ENCODE measurements at regions not wholly inside any gene's neighbourhood (a gene's known extent, or its start where the extent isn't known, plus 50 kb on each side); places are given as distances from the start of the nearest gene placed in this dataset.

DNA sequence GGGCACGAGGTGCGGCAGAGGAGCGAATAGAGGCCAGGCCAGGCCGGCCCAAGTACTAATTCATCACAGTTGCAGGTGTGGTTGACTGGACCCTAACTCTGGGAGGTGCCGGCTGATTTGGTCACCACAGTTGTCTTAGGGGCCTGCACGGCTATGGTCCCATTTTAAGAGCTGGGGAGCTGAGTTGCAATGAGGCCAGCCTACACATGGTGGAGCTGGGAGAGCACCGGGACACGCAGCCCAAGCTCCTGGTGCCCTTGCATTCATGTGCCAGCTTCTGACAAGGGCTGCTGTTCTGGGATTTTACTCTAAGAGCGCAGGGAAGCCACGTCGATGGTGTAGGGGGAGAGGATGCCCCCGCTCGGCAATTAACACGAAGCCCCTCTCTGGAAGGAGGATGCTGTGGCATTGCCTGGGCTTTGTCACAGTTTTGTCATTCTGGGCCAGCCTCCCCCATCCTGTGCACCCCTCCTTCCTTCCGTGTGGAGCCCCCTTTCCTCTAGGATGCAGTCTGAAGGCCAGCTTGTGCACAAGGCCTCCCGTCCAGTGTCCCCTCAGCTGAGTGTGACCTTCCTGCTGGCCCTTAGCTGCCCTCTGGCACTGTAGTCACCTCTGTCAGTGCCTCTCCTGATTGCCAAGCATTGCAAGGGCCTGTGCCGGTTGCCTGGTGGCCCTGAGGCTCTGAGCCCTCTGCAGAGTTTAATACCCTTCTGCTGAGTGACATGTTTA lies 109.4 kb upstream of the C1QTNF9B start:
- no peak overlapping the region for H3K4me3 ChIP-seq
- 0 out of 6 replicates have a peak, but pooled peaks of 1 of the 2 experiments have one; percentile 22 for ATAC-seq
- H3K4me2 ChIP-seq: no peak overlapping the region
- TF ChIP-seq CBX8 (IDR thresholded peaks at IDR 0.05) (no peak), PHF8 (IDR thresholded peaks at IDR 0.05; ENCODE audit: borderline replicate concordance, low read depth) (no peak), RFX5 (IDR thresholded peaks at IDR 0.05) (no peak), RNF2 (IDR thresholded peaks at IDR 0.05; ENCODE audit: borderline replicate concordance, low read depth) (no peak), ESRRA (IDR thresholded peaks at IDR 0.05; ENCODE audit: borderline replicate concordance, low read length) (no peak), MYC (IDR thresholded peaks at IDR 0.05; ENCODE audit: borderline replicate concordance, low read length) (no peak), ZC3H11A (IDR thresholded peaks at IDR 0.05) (no peak), ZFP36 (IDR thresholded peaks at IDR 0.05; ENCODE audit: borderline replicate concordance, partially characterized antibody) (no peak), EHMT2 (IDR thresholded peaks at IDR 0.05; ENCODE audit: low read depth) (no peak), CHD2 (IDR thresholded peaks at IDR 0.05; ENCODE audit: low read length, partially characterized antibody) (no peak), KDM5A (IDR thresholded peaks at IDR 0.05) (no peak), GATA3 (IDR thresholded peaks at IDR 0.05; ENCODE audit: borderline replicate concordance) (no peak), HDAC2 (IDR thresholded peaks at IDR 0.05) (no peak)
- TF ChIP-seq, protein P1, sequence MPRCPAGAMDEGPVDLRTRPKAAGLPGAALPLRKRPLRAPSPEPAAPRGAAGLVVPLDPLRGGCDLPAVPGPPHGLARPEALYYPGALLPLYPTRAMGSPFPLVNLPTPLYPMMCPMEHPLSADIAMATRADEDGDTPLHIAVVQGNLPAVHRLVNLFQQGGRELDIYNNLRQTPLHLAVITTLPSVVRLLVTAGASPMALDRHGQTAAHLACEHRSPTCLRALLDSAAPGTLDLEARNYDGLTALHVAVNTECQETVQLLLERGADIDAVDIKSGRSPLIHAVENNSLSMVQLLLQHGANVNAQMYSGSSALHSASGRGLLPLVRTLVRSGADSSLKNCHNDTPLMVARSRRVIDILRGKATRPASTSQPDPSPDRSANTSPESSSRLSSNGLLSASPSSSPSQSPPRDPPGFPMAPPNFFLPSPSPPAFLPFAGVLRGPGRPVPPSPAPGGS (IDR thresholded peaks at IDR 0.05): no peak
- TF ChIP-seq, protein P2, sequence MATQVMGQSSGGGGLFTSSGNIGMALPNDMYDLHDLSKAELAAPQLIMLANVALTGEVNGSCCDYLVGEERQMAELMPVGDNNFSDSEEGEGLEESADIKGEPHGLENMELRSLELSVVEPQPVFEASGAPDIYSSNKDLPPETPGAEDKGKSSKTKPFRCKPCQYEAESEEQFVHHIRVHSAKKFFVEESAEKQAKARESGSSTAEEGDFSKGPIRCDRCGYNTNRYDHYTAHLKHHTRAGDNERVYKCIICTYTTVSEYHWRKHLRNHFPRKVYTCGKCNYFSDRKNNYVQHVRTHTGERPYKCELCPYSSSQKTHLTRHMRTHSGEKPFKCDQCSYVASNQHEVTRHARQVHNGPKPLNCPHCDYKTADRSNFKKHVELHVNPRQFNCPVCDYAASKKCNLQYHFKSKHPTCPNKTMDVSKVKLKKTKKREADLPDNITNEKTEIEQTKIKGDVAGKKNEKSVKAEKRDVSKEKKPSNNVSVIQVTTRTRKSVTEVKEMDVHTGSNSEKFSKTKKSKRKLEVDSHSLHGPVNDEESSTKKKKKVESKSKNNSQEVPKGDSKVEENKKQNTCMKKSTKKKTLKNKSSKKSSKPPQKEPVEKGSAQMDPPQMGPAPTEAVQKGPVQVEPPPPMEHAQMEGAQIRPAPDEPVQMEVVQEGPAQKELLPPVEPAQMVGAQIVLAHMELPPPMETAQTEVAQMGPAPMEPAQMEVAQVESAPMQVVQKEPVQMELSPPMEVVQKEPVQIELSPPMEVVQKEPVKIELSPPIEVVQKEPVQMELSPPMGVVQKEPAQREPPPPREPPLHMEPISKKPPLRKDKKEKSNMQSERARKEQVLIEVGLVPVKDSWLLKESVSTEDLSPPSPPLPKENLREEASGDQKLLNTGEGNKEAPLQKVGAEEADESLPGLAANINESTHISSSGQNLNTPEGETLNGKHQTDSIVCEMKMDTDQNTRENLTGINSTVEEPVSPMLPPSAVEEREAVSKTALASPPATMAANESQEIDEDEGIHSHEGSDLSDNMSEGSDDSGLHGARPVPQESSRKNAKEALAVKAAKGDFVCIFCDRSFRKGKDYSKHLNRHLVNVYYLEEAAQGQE (IDR thresholded peaks at IDR 0.05): no peak
- TF ChIP-seq, protein P3, sequence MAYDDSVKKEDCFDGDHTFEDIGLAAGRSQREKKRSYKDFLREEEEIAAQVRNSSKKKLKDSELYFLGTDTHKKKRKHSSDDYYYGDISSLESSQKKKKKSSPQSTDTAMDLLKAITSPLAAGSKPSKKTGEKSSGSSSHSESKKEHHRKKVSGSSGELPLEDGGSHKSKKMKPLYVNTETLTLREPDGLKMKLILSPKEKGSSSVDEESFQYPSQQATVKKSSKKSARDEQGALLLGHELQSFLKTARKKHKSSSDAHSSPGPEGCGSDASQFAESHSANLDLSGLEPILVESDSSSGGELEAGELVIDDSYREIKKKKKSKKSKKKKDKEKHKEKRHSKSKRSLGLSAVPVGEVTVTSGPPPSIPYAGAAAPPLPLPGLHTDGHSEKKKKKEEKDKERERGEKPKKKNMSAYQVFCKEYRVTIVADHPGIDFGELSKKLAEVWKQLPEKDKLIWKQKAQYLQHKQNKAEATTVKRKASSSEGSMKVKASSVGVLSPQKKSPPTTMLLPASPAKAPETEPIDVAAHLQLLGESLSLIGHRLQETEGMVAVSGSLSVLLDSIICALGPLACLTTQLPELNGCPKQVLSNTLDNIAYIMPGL (CRISPR knock-in tag; IDR thresholded peaks at IDR 0.05; ENCODE audit: borderline replicate concordance): no peak
- FAIRE-seq: no peak
- peaks cover 11% of the 10 kb centered on the region for H3K4me1 ChIP-seq
- no peak overlapping the region for H3K27ac ChIP-seq
- no peaks in the 10 kb centered on the region for H3K9me3 ChIP-seq
- DNase-seq (ENCODE audit: low read depth in 1 of 2, low spot score in 1 of 2): no peak
- ChIA-PET CTCF (interaction anchor here (0.6 to 3.2 kb wide), 3 partner anchors 13 to 213 kb away, joined by 4 to 22 read pairs (median 5); no protein-coding TSS in a partner anchor), POLR2A (no interaction called here)
- WGBS (ENCODE audit: missing lambda C conversion rate): 87% methylated on average over 15 of the region's 17 CpGs

DNA sequence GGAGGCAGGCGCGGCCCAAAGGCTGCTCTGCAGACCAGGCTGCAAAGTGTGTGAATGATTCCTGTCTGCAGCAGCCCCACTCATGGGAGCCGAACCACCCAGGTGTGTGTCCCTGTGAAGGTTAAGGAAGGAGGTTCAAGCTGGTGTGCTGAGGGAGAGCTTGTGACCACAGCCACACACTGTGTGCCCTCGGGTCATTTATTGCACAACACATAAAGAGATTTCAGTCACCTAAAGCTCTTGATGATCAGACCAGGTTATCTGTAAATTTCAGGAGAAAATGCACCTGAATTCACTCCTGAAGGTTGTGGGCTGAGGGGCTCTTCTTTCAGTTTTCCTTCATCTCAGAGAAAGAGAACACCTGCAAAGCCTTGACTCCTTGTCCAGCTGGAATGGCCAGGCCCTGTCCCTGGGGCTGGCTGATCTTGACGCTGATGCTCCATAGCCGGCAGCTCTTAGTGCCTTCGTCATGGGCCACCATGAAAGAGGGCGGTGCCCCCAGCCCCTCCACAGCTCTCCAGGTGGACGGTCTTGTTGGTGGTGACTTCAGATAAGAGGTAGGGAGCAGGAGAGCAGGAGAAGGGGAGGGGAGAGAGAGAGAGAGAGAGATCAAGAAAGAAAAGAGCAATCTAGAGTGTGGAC lies 110.8 kb upstream of the C1QTNF9B start:
- ChIA-PET CTCF (interaction anchor here (0.6 to 3.2 kb wide), 5 partner anchors 12 to 720 kb away, joined by 3 to 22 read pairs (median 3); no protein-coding TSS in a partner anchor), POLR2A (no interaction called here)
- WGBS (ENCODE audit: missing lambda C conversion rate): 73% methylated on average over 7 of the region's 9 CpGs
- H3K4me2 ChIP-seq: no peak overlapping the region
- no peaks in the 10 kb centered on the region for H3K9me3 ChIP-seq
- no peak for FAIRE-seq
- no peak overlapping the region for H3K4me3 ChIP-seq
- no peak overlapping the region for H3K27ac ChIP-seq
- TF ChIP-seq ZC3H11A (IDR thresholded peaks at IDR 0.05) (no peak), HEYL (CRISPR knock-in tag; IDR thresholded peaks at IDR 0.05) (no peak), NPAS2 (CRISPR knock-in tag; IDR thresholded peaks at IDR 0.05; ENCODE audit: borderline replicate concordance) (no peak), ZNF302 (CRISPR knock-in tag; IDR thresholded peaks at IDR 0.05) (no peak), RNF2 (IDR thresholded peaks at IDR 0.05; ENCODE audit: borderline replicate concordance, low read depth) (no peak), CBX8 (IDR thresholded peaks at IDR 0.05) (no peak), RCOR1 (IDR thresholded peaks at IDR 0.05; ENCODE audit: low read depth, low read length) (no peak), MAFK (IDR thresholded peaks at IDR 0.05; ENCODE audit: partially characterized antibody) (no peak), SMC3 (IDR thresholded peaks at IDR 0.05) (no peak), JUNB (IDR thresholded peaks at IDR 0.05) (no peak), ESRRA (IDR thresholded peaks at IDR 0.05; ENCODE audit: borderline replicate concordance, low read length) (no peak), FOSL2 (IDR thresholded peaks at IDR 0.05) (no peak), FOSL2 (CRISPR knock-in tag; IDR thresholded peaks at IDR 0.05) (no peak)
- DNase-seq (ENCODE audit: low read depth in 1 of 2, low spot score in 1 of 2): no peak
- peaks cover 11% of the 10 kb centered on the region for H3K4me1 ChIP-seq
- no peak for ATAC-seq
